GM19324 (cell line): ENCODE measurements at regions not wholly inside any gene's neighbourhood (a gene's known extent, or its start where the extent isn't known, plus 50 kb on each side); places are given as distances from the start of the nearest gene placed in this dataset.

ENCODE experiments used
- ATAC-seq: cut with Tn5 transposase; IDR thresholded peaks from one replicate; pipeline ENCODE4 v1.9.1; 2021; ENCODE audit warnings: mild to moderate bottlenecking, moderate library complexity; ENCODE audit not compliant: unreplicated experiment, low FRiP score

GRCh38 chr7:17595546-17595945, 297.1 kb downstream of the AHR start:
- no peak for ATAC-seq

GRCh38 chr7:17598305-17598704, 299.9 kb downstream of the AHR start:
- ATAC-seq, result no peak

GRCh38 chr7:17598846-17599245, 300.4 kb downstream of the AHR start:
- no peak for ATAC-seq

GRCh38 chr7:17599733-17600339, 301.4 kb downstream of the AHR start:
- no peak for ATAC-seq

GRCh38 chr7:17600340-17600752, 301.9 kb downstream of the AHR start:
- ATAC-seq, result no peak

GRCh38 chr7:17601921-17602320, 303.5 kb downstream of the AHR start:
- ATAC-seq, result no peak

GRCh38 chr7:17608114-17608833, 309.8 kb downstream of the AHR start:
- ATAC-seq, result no peak

GRCh38 chr7:17611611-17612010, 313.2 kb downstream of the AHR start:
- no peak for ATAC-seq

GRCh38 chr7:17613338-17614041, 315.0 kb downstream of the AHR start:
- ATAC-seq, result no peak

- no peak for ATAC-seq
Measured at GRCh38 chr7:17617380-17617779, 318.9 kb downstream of the AHR start.

- no peak for ATAC-seq
Measured at GRCh38 chr7:17617857-17618651, 319.6 kb downstream of the AHR start.

GRCh38 chr7:17618652-17618974, 320.2 kb downstream of the AHR start:
- ATAC-seq, result no peak

- ATAC-seq, result no peak
Measured at GRCh38 chr7:17619196-17619818, 320.9 kb downstream of the AHR start.

GRCh38 chr7:17620566-17620965, 319.7 kb downstream of the SNX13 start:
- ATAC-seq, result no peak

GRCh38 chr7:17622451-17622850, 317.8 kb downstream of the SNX13 start:
- no peak for ATAC-seq

GRCh38 chr7:17623546-17624185, 316.6 kb downstream of the SNX13 start:
- no peak for ATAC-seq

- ATAC-seq, result no peak
Measured at GRCh38 chr7:17624379-17624778, 315.9 kb downstream of the SNX13 start.

GRCh38 chr7:17625043-17625442, 315.3 kb downstream of the SNX13 start:
- ATAC-seq, result no peak

- ATAC-seq, result no peak
Measured at GRCh38 chr7:17626235-17626634, 314.1 kb downstream of the SNX13 start.

- no peak for ATAC-seq
Measured at GRCh38 chr7:17631061-17631460, 309.2 kb downstream of the SNX13 start.
